ENCODE measurements at regions not wholly inside any gene's neighbourhood (a gene's known extent, or its start where the extent isn't known, plus 50 kb on each side); places are given as distances from the start of the nearest gene placed in this dataset.

DNA sequence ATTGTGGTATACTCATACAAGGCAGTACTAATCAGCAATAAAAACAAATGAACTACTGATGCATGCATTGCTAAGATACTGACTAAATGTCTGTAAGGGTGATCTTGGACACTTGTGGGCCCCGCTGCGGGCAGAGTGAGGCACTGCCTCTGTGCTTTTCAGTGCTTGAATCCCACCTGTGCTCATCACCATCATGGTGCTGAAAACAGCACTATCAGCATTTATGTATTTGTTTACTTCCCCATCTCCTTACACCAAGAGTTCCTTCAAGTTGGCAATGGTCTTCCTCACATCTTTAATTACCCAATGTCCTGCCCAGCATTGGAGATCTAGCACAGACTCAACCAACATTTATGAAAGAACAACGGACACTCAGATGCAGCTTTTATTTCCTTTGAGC, 193.7 kb upstream of the RFC3 start:
- POLR2A ChIA-PET (ENCODE audit: low non-redundant PET): no interaction called here
- CTCF ChIA-PET: interaction anchor here (0.6 kb wide), 1 partner anchor 237 kb away, joined by 3 read pairs; no protein-coding TSS in a partner anchor
- no peak overlapping the region for H3K27ac ChIP-seq
- TF ChIP-seq CTCF (conservative IDR thresholded peaks at IDR 0.05; ENCODE audit: low read depth): no peak
- DNase-seq (ENCODE audit: low spot score): no peak

GRCh38 chr13:33624740-33625139, 193.2 kb upstream of the RFC3 start:
- ChIA-PET POLR2A (ENCODE audit: low non-redundant PET) (no interaction called here), CTCF (no interaction called here)
- no peak for TF ChIP-seq CTCF (conservative IDR thresholded peaks at IDR 0.05; ENCODE audit: low read depth)
- no peak overlapping the region for H3K27ac ChIP-seq
- no peak for DNase-seq (ENCODE audit: low spot score)

GRCh38 chr13:33626407-33626806, 191.5 kb upstream of the RFC3 start:
- DNase-seq (ENCODE audit: low spot score): no peak
- no peak for TF ChIP-seq CTCF (conservative IDR thresholded peaks at IDR 0.05; ENCODE audit: low read depth)
- CTCF ChIA-PET: interaction anchor here (0.6 kb wide), 1 partner anchor 400 kb away, joined by 3 read pairs; no protein-coding TSS in a partner anchor
- POLR2A ChIA-PET (ENCODE audit: low non-redundant PET): no interaction called here
- no peak overlapping the region for H3K27ac ChIP-seq

DNA sequence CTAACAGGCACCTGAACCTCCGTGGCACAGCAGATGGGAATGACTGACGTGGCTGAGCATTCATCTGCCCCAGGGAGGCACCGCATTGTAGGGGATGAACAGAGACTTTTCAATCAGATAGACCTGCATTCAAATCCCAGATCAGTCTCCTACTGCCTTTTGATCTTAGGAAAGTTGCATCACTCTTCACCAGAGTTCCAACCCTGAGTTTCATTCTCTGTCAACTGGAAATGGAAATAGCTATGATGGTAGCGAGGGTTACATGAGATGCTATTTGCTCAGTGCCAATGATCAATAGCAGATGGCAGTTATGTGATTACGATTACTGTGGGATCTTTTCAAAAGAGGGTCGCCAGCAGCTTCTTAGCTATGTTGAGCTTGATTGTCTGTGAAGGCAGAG, 189.3 kb upstream of the RFC3 start:
- no peak overlapping the region for H3K27ac ChIP-seq
- POLR2A ChIA-PET (ENCODE audit: low non-redundant PET): no interaction called here
- DNase-seq (ENCODE audit: low spot score): no peak
- CTCF ChIA-PET: interaction anchor here (0.7 kb wide), 1 partner anchor 1377 kb away, joined by 3 read pairs; no protein-coding TSS in a partner anchor
- TF ChIP-seq CTCF (conservative IDR thresholded peaks at IDR 0.05; ENCODE audit: low read depth): no peak

- ChIA-PET POLR2A (ENCODE audit: low non-redundant PET) (interaction anchor here (0.6 kb wide), 1 partner anchor 13 kb away, joined by 7 read pairs; no protein-coding TSS in a partner anchor), CTCF (interaction anchor here (0.8 kb wide), 1 partner anchor 368 kb away, joined by 3 read pairs; no protein-coding TSS in a partner anchor)
- no peak for TF ChIP-seq CTCF (conservative IDR thresholded peaks at IDR 0.05; ENCODE audit: low read depth)
- no peak for DNase-seq (ENCODE audit: low spot score)
- no peak overlapping the region for H3K27ac ChIP-seq
Measured at GRCh38 chr13:33629605-33630360, 188.2 kb upstream of the RFC3 start.

DNA sequence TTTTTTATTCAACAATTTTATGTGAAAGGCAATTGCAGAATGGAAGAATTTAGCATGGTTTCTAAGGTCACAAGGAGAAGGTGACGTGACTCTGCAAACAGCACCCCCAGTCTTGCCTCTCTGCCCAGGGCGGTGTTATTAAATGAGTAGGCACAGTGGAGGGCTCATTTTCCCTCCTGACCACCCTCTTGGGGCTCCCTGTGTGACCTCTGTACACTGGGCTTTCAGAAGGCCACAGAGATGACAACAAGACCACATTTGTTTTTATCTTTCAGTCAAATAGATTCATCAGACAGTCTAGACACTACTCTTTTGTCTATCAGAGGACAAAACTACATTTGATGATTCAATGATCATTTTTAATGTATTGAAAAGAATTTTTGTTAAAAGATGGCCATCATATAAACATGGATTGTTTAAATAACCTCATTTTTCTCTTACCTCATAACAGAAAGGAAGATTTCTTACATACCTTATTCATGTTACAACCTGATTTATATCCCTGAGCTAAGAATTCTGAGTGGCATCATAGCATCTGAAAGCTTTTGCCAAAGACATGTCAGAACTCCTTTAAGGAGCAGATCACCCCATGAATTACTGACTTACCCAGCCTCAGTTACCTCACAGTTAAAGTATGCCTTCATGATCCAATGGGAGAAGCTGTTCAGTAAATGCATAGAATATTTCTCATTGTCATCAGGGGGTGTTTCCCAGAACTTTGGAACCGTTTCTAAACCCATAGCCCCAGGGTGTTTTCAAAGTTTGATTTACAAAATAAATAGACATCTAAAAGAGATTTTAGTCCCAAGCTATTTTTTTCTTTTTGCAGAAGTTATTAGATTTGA, 184.0 kb upstream of the RFC3 start:
- CTCF ChIA-PET: interaction anchor here (0.5 to 0.6 kb wide), 2 partner anchors 305 to 1471 kb away, joined by 3 read pairs; no protein-coding TSS in a partner anchor
- no peak for TF ChIP-seq CTCF (conservative IDR thresholded peaks at IDR 0.05; ENCODE audit: low read depth)
- DNase-seq (ENCODE audit: low spot score): peak; percentile 95
- POLR2A ChIA-PET (ENCODE audit: low non-redundant PET): no interaction called here
- peak overlapping the region; percentile 98 for H3K27ac ChIP-seq
